Vagina (tissue), 2 donors: ENCODE measurements at regions not wholly inside any gene's neighbourhood (a gene's known extent, or its start where the extent isn't known, plus 50 kb on each side); places are given as distances from the start of the nearest gene placed in this dataset.

Experiments used
- POLR2A ChIP-seq, 2 donors: fragments of 450-650 bp; IDR thresholded peaks; one replicate each; pipeline ENCODE4 v1.6.1; 2017; ENCODE audit warnings: antibody characterized with exemption in 2 of 2, mild to moderate bottlenecking in 2 of 2, moderate library complexity in 2 of 2
- POLR2AphosphoS5 ChIP-seq, 2 donors: sonication (generic); formaldehyde crosslinking; IDR thresholded peaks; one replicate each; pipeline ENCODE4 v1.9.0; 2017; ENCODE audit warnings: antibody characterized with exemption in 2 of 2, mild to moderate bottlenecking in 2 of 2, low read depth in 1 of 2; ENCODE audit not compliant: insufficient read depth in 1 of 2
- TF ChIP-seq, protein P1 (sequence below), 3 experiments: fragments of 450-650 bp in 2 of 3; fragments of 200-600 bp in 1 of 3; sonication (generic) in 1 of 3; IDR thresholded peaks; one replicate each; pipeline ENCODE4 v1.5.1; 2017 to 2019; ENCODE audit warnings: antibody characterized with exemption in 3 of 3, mild to moderate bottlenecking in 2 of 3, moderate library complexity in 2 of 3

DNA sequence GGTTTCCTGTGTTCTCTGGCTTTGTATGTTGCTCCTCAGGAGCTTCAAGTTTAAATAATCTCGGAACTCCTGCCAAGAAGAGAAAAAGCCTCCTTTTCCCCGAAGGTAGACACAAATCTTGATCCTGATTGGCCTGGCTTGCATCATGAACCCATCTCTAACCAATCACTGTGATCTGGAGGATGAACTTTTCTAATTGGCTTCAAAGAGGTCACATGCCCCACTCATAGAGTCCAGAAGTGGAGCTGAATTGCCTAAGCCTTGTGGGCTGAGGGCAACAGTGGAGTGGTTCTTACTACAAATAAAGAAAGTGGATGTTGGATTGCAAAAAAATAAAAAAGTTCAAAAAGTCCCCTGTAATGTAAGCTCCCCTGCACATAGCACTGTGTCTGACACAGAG is 245.9 kb downstream of the MID1IP1 start:
- TF ChIP-seq, protein P1, sequence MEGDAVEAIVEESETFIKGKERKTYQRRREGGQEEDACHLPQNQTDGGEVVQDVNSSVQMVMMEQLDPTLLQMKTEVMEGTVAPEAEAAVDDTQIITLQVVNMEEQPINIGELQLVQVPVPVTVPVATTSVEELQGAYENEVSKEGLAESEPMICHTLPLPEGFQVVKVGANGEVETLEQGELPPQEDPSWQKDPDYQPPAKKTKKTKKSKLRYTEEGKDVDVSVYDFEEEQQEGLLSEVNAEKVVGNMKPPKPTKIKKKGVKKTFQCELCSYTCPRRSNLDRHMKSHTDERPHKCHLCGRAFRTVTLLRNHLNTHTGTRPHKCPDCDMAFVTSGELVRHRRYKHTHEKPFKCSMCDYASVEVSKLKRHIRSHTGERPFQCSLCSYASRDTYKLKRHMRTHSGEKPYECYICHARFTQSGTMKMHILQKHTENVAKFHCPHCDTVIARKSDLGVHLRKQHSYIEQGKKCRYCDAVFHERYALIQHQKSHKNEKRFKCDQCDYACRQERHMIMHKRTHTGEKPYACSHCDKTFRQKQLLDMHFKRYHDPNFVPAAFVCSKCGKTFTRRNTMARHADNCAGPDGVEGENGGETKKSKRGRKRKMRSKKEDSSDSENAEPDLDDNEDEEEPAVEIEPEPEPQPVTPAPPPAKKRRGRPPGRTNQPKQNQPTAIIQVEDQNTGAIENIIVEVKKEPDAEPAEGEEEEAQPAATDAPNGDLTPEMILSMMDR (IDR thresholded peaks at IDR 0.05) = no peak
- TF ChIP-seq POLR2A (IDR thresholded peaks at IDR 0.05) = no peak
- TF ChIP-seq POLR2AphosphoS5 (IDR thresholded peaks at IDR 0.05; ENCODE audit: insufficient read depth in 1 of 2, low read depth in 1 of 2) = no peak
